WTC11 (cell line): ENCODE measurements at regions not wholly inside any gene's neighbourhood (a gene's known extent, or its start where the extent isn't known, plus 50 kb on each side); places are given as distances from the start of the nearest gene placed in this dataset.

Experiments used
- ATAC-seq: fragments of 200-7000 bp; cut with Tn5 transposase; 2 replicates; pipeline ENCODE4 v1.10.0; 2021; ENCODE audit warnings: mild to moderate bottlenecking, moderate library complexity
- CTCF ChIA-PET: fragments of 300-600 bp; sonication (Branson Sonifier 250); formaldehyde crosslinking; loops from one replicate; lab custom pipeline; 2021; ENCODE audit warnings: antibody characterized with exemption; lab: Charles Lee
- POLR2A ChIA-PET: fragments of 350-600 bp; sonication (Branson Sonifier 250); formaldehyde crosslinking; loops from one replicate; lab custom pipeline; 2021; ENCODE audit warnings: antibody characterized with exemption; lab: Charles Lee
- DNase-seq: peaks from one replicate; pipeline ENCODE4 v3.0.0; 2021; ENCODE audit warnings: low spot score
- H3K27ac Mint-ChIP-seq: 2 replicates; pipeline ENCODE4 v1.8.0; 2021; ENCODE audit warnings: mixed read lengths
- H3K27me3 Mint-ChIP-seq: 2 replicates; pipeline ENCODE4 v1.8.0; 2021; ENCODE audit warnings: low read depth, mild to moderate bottlenecking, moderate library complexity, mixed read lengths
- H3K36me3 Mint-ChIP-seq: 2 replicates; pipeline ENCODE4 v1.8.0; 2021; ENCODE audit warnings: mixed read lengths
- H3K4me1 Mint-ChIP-seq: 2 replicates; pipeline ENCODE4 v1.8.0; 2022; ENCODE audit warnings: mixed read lengths
- H3K4me3 Mint-ChIP-seq: 2 replicates; pipeline ENCODE4 v1.8.0; 2021; ENCODE audit warnings: mild to moderate bottlenecking, moderate library complexity, mixed read lengths
- H3K9me3 Mint-ChIP-seq: 2 replicates; pipeline ENCODE4 v1.8.0; 2021; ENCODE audit warnings: mixed read lengths
- CREM ChIP-seq: sonication (generic); formaldehyde crosslinking; IDR thresholded peaks from 2 replicates; pipeline ENCODE4 v1.8.1; 2022; ENCODE audit warnings: mild to moderate bottlenecking, missing genetic modification reagents, moderate library complexity
- ETV6 ChIP-seq: sonication (generic); formaldehyde crosslinking; IDR thresholded peaks from 2 replicates; pipeline ENCODE4 v1.8.1; 2022; ENCODE audit warnings: mild to moderate bottlenecking, missing genetic modification reagents
- JAZF1 ChIP-seq: fragments of 250-450 bp; sonication (Bioruptor Pico); IDR thresholded peaks from 2 replicates; pipeline ENCODE4 v1.9.0; 2021; ENCODE audit warnings: moderate library complexity, mild to moderate bottlenecking, inconsistent platforms
- NFE2L1 ChIP-seq: sonication (generic); formaldehyde crosslinking; IDR thresholded peaks from 2 replicates; pipeline ENCODE4 v1.8.1; 2023; ENCODE audit warnings: missing genetic modification reagents
- OVOL2 ChIP-seq: fragments of 250-450 bp; sonication (Bioruptor Pico); IDR thresholded peaks from 2 replicates; pipeline ENCODE4 v1.9.0; 2021; ENCODE audit warnings: mild to moderate bottlenecking, borderline replicate concordance
- SMAD3 ChIP-seq: sonication (generic); formaldehyde crosslinking; IDR thresholded peaks from 2 replicates; pipeline ENCODE4 v1.8.0; 2022; ENCODE audit warnings: missing genetic modification reagents, mild to moderate bottlenecking, borderline replicate concordance
- SMAD4 ChIP-seq: sonication (generic); formaldehyde crosslinking; IDR thresholded peaks from 2 replicates; pipeline ENCODE4 v1.8.0; 2022; ENCODE audit warnings: mild to moderate bottlenecking, missing genetic modification reagents
- TEAD4 ChIP-seq: sonication (generic); formaldehyde crosslinking; IDR thresholded peaks from 2 replicates; pipeline ENCODE4 v1.8.0; 2022; ENCODE audit warnings: mild to moderate bottlenecking, missing genetic modification reagents
- ZBTB21 ChIP-seq: sonication (generic); formaldehyde crosslinking; IDR thresholded peaks from 2 replicates; pipeline ENCODE4 v1.8.1; 2023; ENCODE audit warnings: mild to moderate bottlenecking, missing genetic modification reagents, borderline replicate concordance
- ZNF138 ChIP-seq: sonication (generic); formaldehyde crosslinking; conservative IDR thresholded peaks from 2 replicates; pipeline ENCODE4 v1.8.1; 2022; ENCODE audit warnings: mild to moderate bottlenecking, moderate library complexity, missing genetic modification reagents
- ZNF416 ChIP-seq: fragments of 250-450 bp; sonication (Bioruptor Pico); IDR thresholded peaks from 2 replicates; pipeline ENCODE4 v1.9.0; 2021; ENCODE audit warnings: mild to moderate bottlenecking, inconsistent platforms
- ZNF423 ChIP-seq: fragments of 250-450 bp; sonication (Bioruptor Pico); IDR thresholded peaks from 2 replicates; pipeline ENCODE4 v2.1.2; 2022; ENCODE audit warnings: mild to moderate bottlenecking, moderate library complexity
- ZNF671 ChIP-seq: fragments of 250-450 bp; sonication (Bioruptor Pico); IDR thresholded peaks from 2 replicates; pipeline ENCODE4 v1.8.0; 2021; ENCODE audit warnings: mild to moderate bottlenecking
- TF ChIP-seq, protein P1 (sequence below): fragments of 200-600 bp; IDR thresholded peaks from 2 replicates; pipeline ENCODE4 v1.8.0; 2022; ENCODE audit warnings: antibody characterized with exemption
- TF ChIP-seq, protein P2 (sequence below): fragments of 250-450 bp; sonication (Bioruptor Pico); IDR thresholded peaks from 2 replicates; pipeline ENCODE4 v2.1.2; 2022; ENCODE audit warnings: mild to moderate bottlenecking, moderate library complexity
- TF ChIP-seq, protein P3 (sequence below): sonication (generic); formaldehyde crosslinking; IDR thresholded peaks from 2 replicates; pipeline ENCODE4 v1.8.1; 2022; ENCODE audit warnings: low read depth, missing genetic modification reagents, borderline replicate concordance
- TF ChIP-seq, protein P4 (sequence below): sonication (generic); formaldehyde crosslinking; IDR thresholded peaks from 2 replicates; pipeline ENCODE4 v1.8.1; 2023; ENCODE audit warnings: mild to moderate bottlenecking, moderate library complexity, missing genetic modification reagents
- TF ChIP-seq, protein P5 (sequence below): fragments of 250-450 bp; sonication (Bioruptor Pico); IDR thresholded peaks from 2 replicates; pipeline ENCODE4 v1.9.0; 2021; ENCODE audit warnings: mild to moderate bottlenecking, borderline replicate concordance
- TF ChIP-seq, protein P6 (sequence below): fragments of 250-450 bp; sonication (Bioruptor Pico); conservative IDR thresholded peaks from 2 replicates; pipeline ENCODE4 v1.9.0; 2021; ENCODE audit warnings: mild to moderate bottlenecking

DNA sequence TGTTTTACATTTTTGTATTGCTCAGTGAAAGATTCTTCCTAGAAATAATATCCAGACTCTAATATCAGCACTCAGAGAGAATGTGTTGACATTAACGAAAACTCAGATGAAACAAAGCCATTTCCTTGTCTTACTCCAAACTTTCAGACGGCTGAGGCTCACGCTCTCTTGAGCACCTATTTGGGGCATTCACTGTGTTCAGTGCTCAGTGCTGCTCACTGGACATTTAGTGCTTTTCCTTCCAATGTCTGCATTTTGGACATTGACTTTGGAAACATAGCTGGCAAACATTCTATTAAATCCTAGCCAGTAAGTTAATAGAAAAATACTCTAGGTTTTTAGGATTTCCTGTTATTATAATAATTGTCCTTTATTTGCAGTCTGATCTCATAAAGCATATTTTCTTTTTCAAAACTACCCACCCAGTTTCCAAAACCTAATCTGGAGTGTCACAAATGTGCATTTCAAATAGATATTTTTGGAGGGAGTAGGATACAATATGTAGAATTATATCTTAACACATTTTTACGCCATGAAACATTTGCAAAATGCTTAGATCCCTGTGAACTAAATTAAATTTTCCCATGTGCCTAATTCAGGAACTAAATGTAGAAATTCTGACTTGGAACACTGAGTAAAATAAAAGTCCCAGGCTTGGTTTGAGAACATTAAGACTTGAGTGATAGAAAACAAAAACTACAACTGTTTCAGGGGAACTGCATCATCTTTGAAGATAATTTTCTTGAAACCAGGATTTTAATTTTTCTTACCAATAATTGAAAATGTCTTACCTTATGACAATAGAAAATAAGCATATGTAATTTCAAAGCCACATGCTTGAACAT lies 91.7 kb upstream of the B3GAT2 start (continued):
- TF ChIP-seq, protein P1, sequence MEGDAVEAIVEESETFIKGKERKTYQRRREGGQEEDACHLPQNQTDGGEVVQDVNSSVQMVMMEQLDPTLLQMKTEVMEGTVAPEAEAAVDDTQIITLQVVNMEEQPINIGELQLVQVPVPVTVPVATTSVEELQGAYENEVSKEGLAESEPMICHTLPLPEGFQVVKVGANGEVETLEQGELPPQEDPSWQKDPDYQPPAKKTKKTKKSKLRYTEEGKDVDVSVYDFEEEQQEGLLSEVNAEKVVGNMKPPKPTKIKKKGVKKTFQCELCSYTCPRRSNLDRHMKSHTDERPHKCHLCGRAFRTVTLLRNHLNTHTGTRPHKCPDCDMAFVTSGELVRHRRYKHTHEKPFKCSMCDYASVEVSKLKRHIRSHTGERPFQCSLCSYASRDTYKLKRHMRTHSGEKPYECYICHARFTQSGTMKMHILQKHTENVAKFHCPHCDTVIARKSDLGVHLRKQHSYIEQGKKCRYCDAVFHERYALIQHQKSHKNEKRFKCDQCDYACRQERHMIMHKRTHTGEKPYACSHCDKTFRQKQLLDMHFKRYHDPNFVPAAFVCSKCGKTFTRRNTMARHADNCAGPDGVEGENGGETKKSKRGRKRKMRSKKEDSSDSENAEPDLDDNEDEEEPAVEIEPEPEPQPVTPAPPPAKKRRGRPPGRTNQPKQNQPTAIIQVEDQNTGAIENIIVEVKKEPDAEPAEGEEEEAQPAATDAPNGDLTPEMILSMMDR: no peak
- TF ChIP-seq JAZF1 (CRISPR knock-in tag) (no peak), ZNF416 (CRISPR knock-in tag) (no peak)
- TF ChIP-seq, all 79 proteins: peak for 0

DNA sequence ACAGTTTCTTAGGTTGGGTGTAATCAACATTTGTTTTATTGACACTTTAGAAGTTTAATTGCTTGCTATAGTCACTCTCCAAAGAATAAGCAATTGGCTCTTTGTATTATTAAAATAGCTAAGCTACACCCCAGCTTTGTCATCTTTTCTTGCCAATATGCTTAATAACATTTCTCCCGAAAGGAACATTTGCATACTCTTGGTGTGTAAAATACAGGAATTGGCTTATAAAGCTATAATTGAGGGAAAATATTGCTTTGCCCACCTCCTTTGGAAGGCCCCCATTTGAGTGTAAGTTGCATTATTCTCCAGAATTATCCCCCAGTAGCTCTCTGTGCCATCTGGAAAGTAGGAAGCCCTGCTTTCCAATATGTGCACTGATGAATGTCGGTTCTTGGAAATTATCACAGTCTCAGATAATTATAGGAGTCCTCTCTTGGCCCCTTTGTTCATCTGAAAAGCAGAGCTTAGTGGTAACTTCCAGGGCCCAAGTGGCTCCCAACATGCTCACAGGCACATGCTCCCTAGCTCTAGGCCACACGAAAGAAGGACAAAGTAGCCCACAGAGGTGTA lies 92.4 kb upstream of the B3GAT2 start:
- POLR2A ChIA-PET: no interaction called here
- no peak overlapping the region for H3K4me3 Mint-ChIP-seq
- CTCF ChIA-PET: no interaction called here
- no peaks in the 10 kb centered on the region for H3K9me3 Mint-ChIP-seq
- H3K27ac Mint-ChIP-seq: no peak overlapping the region
- TF ChIP-seq SMAD4 (CRISPR knock-in tag) (no peak), CREM (CRISPR knock-in tag) (no peak), ZNF138 (no peak), ZNF671 (CRISPR knock-in tag) (no peak), NFE2L1 (CRISPR knock-in tag) (no peak), TEAD4 (no peak), ZNF423 (no peak), ETV6 (CRISPR knock-in tag) (no peak), SMAD3 (CRISPR knock-in tag) (no peak), ZBTB21 (no peak), OVOL2 (no peak)
- TF ChIP-seq, protein P2, sequence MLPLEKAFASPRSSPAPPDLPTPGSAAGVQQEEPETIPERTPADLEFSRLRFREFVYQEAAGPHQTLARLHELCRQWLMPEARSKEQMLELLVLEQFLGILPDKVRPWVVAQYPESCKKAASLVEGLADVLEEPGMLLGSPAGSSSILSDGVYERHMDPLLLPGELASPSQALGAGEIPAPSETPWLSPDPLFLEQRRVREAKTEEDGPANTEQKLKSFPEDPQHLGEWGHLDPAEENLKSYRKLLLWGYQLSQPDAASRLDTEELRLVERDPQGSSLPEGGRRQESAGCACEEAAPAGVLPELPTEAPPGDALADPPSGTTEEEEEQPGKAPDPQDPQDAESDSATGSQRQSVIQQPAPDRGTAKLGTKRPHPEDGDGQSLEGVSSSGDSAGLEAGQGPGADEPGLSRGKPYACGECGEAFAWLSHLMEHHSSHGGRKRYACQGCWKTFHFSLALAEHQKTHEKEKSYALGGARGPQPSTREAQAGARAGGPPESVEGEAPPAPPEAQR (CRISPR knock-in tag): no peak
- TF ChIP-seq, protein P1: no peak
- TF ChIP-seq, protein P3, sequence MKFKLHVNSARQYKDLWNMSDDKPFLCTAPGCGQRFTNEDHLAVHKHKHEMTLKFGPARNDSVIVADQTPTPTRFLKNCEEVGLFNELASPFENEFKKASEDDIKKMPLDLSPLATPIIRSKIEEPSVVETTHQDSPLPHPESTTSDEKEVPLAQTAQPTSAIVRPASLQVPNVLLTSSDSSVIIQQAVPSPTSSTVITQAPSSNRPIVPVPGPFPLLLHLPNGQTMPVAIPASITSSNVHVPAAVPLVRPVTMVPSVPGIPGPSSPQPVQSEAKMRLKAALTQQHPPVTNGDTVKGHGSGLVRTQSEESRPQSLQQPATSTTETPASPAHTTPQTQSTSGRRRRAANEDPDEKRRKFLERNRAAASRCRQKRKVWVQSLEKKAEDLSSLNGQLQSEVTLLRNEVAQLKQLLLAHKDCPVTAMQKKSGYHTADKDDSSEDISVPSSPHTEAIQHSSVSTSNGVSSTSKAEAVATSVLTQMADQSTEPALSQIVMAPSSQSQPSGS (CRISPR knock-in tag): no peak
- TF ChIP-seq, protein P4, sequence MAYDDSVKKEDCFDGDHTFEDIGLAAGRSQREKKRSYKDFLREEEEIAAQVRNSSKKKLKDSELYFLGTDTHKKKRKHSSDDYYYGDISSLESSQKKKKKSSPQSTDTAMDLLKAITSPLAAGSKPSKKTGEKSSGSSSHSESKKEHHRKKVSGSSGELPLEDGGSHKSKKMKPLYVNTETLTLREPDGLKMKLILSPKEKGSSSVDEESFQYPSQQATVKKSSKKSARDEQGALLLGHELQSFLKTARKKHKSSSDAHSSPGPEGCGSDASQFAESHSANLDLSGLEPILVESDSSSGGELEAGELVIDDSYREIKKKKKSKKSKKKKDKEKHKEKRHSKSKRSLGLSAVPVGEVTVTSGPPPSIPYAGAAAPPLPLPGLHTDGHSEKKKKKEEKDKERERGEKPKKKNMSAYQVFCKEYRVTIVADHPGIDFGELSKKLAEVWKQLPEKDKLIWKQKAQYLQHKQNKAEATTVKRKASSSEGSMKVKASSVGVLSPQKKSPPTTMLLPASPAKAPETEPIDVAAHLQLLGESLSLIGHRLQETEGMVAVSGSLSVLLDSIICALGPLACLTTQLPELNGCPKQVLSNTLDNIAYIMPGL (CRISPR knock-in tag): no peak
- TF ChIP-seq, protein P5, sequence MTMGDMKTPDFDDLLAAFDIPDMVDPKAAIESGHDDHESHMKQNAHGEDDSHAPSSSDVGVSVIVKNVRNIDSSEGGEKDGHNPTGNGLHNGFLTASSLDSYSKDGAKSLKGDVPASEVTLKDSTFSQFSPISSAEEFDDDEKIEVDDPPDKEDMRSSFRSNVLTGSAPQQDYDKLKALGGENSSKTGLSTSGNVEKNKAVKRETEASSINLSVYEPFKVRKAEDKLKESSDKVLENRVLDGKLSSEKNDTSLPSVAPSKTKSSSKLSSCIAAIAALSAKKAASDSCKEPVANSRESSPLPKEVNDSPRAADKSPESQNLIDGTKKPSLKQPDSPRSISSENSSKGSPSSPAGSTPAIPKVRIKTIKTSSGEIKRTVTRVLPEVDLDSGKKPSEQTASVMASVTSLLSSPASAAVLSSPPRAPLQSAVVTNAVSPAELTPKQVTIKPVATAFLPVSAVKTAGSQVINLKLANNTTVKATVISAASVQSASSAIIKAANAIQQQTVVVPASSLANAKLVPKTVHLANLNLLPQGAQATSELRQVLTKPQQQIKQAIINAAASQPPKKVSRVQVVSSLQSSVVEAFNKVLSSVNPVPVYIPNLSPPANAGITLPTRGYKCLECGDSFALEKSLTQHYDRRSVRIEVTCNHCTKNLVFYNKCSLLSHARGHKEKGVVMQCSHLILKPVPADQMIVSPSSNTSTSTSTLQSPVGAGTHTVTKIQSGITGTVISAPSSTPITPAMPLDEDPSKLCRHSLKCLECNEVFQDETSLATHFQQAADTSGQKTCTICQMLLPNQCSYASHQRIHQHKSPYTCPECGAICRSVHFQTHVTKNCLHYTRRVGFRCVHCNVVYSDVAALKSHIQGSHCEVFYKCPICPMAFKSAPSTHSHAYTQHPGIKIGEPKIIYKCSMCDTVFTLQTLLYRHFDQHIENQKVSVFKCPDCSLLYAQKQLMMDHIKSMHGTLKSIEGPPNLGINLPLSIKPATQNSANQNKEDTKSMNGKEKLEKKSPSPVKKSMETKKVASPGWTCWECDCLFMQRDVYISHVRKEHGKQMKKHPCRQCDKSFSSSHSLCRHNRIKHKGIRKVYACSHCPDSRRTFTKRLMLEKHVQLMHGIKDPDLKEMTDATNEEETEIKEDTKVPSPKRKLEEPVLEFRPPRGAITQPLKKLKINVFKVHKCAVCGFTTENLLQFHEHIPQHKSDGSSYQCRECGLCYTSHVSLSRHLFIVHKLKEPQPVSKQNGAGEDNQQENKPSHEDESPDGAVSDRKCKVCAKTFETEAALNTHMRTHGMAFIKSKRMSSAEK (CRISPR knock-in tag): no peak
- TF ChIP-seq, protein P6, sequence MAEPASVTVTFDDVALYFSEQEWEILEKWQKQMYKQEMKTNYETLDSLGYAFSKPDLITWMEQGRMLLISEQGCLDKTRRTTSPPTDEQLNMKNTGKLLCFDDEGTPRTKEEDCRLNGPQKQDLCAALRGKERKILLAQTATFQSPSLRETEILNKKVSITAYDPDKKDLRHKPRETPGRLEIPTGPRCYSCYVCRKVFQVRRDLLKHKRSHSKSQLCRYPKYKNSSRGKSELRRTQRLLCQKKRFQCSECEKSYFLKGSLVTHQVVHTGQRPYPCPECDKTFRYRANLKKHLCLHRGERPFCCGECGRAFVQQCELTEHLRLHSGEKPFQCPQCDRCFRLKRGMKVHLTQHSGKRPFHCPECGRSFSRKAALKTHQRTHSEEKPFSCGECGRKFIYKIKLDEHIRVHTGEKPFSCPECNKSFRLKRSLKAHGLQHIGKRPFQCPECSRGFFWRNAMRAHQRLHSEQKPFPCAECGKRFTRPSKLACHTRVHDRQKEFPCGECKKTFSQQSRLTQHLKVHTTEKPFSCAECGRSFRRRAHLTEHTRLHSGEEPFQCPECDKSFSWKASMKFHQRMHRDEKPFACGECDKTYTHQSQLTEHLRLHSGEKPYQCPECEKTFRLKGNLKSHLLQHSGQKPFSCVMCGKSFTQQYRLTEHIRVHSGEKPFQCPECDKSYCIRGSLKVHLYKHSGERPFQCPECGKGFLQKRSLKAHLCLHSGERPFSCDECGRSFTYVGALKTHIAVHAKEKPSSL: no peak
- H3K4me1 Mint-ChIP-seq: 0 out of 2 replicates have a peak, but pooled peaks cover 6% of the 10 kb centered on the region
- DNase-seq (no peak), ATAC-seq (no peak)
- no peaks in the 10 kb centered on the region for H3K36me3 Mint-ChIP-seq
- no peaks in the 10 kb centered on the region for H3K27me3 Mint-ChIP-seq
